GM19023 (cell line): ENCODE measurements at regions not wholly inside any gene's neighbourhood (a gene's known extent, or its start where the extent isn't known, plus 50 kb on each side); places are given as distances from the start of the nearest gene placed in this dataset.
"Not testable (repeated sequence)": the region's sequence is repeated elsewhere in the genome, so short reads cannot be mapped to it uniquely, and the experiment has no call there.

Source experiments
- ATAC-seq: cut with Tn5 transposase; IDR thresholded peaks from one replicate; pipeline ENCODE4 v1.9.1; 2021; ENCODE audit warnings: mild to moderate bottlenecking, moderate library complexity; ENCODE audit not compliant: unreplicated experiment

DNA sequence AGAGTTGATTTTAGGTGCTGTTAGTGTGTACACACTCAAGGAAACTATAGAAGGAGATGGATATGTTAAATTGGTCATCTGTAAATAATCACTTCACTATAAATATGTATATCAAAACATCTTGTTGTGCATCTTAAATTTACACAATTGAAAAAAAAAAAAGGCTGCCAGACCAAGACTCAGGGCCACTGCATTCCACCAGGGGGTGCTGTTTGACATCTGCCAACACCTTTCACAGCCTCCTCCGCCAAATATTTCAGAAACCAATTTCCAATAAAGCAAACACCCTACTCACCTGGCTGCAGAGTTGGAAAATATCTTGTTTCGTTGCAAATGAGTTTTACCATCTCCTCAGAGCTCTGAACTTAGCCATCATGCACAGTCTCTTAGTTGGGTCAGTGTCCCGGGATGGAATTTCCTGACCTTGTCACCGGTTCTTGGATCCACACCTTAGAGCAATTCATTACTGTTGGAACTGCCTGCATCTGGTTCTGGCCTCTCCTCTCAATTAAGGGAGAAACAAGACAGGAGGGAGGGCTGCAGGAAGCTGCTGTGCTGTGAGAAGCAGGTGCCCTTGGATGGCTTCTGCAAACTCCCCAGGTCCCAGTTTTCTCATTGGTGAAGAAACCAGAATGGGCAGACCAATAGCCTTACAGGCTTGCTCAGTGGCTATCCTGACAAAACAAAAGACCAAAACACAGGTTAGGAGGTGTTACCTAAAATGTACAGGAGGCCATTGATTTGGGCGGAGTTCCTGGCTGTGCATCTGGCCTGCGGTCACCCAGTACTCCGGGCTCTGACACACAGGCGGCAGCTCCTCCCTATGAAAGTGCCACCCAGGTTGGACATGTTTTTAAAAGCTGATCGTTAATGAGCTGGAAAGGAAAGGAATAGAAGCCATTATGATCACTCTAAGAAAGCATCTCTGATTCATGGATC is 746.6 kb downstream of the UQCRFS1 start:
- no peak for ATAC-seq

DNA sequence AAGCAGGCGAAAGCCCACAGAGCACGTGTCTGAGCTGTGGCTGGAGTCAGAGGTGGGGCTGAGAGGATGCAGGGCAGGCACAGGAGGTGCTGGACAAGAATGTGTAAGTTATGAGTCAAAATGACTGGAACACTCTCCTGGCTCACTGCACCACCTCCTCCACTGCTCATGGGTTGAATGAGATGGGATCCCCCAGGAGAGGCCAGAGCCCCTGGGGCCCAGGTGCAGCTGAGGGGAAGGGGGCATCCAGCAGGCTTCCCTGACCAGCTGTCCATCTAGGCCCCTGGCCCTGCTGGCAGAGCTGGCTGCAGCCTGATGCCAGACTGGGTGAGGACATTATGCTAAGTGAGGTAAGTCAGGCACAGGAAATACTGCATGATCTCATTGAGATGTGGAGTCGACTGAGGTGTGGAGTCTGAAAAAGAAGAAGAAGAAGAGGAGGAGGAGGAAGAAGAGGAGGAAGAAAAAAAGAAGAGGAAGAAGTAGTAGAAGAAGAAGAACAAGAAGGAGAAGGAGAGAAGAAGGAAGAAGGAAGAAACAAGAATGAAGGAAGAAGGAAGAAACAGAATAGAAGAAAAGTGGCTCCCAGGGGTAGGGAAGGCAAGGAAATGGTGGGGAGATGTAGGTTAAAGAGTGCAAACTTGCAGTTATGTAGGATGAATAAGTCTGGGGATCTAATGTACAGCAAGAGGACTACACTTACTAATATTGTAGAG is 747.4 kb downstream of the UQCRFS1 start:
- ATAC-seq = no peak

DNA sequence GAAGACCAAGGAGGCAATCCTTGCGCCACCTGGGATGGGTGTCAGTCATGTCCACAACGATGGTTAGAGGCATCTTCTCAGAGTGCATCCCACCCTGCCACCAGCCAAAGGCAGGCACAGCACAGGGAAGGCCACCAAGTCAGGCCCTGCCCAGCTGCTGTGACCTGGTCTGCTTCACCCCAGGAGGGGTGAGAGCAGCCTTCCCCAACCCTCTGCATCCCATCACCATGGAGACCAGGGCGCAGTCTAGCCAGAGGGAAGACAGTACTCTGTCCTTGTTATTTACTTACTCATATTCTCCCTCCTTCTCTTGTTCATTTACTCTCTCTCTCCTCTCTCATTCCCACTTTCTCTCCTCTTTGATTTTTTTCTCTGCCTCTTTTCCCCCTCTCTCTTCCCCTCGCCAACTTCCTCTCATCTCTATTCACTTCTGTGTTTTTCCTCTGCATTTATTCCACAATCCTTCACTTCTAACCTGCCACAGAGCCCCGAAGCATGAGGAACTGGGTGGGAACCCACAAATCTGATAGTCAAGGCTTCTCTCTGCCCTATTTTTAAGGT is 749.4 kb downstream of the UQCRFS1 start:
- ATAC-seq = no peak

DNA sequence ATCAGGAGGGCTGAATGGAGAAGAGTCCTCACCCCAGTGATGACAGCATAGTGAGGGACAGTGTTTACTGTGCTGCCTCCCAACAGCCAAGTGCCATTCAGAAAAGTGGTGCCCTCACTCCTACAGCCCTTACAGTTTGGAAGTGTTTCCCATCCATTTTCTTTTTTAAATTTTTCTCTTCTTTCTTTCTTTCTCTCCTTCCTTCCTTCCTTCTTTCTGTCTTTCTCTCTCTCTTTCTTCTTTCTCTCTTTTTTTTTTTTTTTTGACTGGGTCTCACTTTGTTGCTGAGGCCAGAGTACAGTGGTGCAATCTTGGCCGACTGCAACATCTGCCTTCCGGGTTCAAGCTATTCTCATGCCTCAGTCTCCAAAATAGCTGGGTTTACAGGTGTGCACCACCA is 755.3 kb downstream of the UQCRFS1 start:
- no peak for ATAC-seq

DNA sequence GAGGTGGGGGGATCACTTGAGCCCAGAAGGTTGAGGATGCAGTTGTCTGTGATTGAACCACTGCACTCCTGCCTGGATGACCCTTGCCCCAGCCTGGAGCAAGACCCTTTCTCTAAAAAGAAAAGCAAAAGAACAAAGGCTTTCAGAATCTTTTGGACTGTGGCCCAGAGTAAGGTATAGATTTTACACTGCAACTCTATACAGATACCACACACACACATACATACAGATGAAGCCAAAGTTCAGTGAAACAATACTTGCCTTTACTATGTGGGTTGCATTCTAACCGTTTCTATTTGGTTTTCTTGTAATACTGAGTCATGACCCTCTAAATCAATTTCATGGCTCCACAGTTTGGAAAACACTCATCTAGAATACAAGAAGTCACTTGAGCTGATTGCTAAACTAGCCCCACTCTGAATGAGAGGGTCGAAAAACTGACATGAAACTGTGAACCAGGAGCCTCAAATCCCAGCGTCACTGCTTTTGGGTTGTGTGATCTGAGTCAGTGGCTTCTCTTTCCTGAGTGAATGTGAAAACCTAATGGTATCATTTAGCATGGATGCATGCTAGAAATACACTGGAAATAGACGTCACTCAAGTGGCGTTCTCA is 756.1 kb downstream of the UQCRFS1 start:
- ATAC-seq = no peak

DNA sequence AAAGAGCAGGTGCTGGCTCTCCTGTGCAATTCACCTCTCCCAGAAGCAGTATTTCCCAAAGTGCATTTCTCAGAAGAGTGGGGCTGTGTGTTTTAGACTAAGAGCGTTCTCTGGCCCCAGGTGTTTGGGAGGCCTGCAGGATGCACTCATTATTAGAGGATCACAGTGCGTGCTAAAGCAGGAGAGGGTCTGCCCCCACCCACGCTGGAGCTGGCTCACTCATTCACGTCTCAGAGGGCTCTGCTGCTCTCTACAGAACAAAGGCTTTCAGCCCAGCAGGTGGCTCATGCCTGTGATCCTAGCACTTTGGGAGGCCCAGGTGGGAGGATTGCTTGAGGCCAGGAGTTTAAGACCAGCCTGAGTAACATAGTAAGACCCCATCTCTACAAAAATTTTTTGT is 756.7 kb downstream of the UQCRFS1 start:
- no peak for ATAC-seq

DNA sequence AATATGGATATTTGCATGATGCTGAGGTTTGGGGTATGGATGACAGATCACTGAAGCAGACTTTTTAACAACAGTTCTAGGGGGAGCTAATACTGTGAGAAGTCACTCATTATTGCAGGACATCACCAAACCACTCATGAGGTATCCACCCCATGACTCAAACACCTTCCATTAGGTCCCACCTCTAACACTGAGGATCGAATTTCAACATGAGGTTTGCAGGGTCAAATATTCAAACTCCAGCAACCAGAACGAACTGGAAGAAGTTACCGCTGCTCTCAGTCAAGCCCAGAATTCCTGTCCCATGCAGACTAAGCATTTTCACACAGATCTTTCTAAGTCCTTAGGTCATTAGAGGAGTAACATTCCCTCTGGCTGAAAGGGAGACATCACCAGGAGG is 758.9 kb downstream of the UQCRFS1 start:
- ATAC-seq = no peak

DNA sequence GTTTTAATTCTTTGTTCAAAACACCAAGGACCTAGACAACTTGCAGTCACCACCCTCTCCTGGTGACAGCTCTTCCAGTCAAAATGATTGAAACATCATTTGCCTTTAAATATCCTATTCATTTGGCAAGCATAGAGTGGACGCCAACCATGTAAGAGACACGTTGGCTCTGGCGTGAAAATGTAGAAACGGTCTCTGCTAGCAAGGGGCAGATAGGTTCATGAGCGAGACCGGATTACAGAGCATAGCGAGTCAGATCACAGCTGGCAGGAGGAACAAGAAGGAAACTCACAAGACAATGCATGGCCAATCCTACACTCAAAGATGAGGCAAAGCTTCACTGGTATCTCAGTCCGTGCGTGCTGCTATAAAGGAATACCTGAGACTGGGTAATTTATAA is 759.5 kb downstream of the UQCRFS1 start:
- ATAC-seq = no peak

DNA sequence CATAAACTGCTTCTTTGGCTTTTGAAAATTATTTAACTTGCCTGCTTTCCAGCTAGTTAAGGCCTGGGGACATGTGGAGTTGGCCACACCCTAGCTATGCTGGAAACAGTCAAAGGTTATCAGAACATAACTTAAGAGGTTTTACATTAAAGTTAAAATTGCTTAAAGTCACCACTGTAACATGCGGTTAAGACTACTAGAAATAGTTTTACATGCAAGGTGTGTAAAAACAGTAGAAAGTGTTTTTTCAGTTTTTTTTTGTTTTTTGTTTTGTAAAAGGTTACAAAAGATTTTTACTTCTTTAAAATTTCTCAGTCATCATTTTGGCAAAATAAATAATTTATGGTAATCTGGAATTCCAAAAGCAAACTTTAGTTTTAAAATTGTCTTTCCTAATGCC is 763.1 kb downstream of the UQCRFS1 start:
- no peak for ATAC-seq

DNA sequence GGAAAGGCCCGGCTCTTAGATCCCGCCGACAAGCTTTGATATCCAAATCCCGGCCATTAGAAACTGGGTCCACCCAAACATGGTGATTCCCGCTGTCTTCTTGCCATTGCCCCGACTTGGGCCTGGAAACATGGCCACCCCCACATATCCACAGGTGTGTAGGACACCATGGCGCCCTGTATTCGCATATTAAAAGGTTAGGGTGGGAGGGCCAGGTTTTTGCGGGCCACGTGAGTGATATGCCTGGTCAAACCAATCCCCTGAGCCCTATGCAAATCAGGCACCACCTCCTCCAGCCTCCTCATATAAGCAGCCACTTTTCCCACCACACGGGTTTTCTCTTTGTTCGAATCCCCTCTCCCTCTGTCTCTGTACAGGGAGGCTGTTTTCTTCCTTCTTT is 766.4 kb downstream of the UQCRFS1 start:
- ATAC-seq = no peak

DNA sequence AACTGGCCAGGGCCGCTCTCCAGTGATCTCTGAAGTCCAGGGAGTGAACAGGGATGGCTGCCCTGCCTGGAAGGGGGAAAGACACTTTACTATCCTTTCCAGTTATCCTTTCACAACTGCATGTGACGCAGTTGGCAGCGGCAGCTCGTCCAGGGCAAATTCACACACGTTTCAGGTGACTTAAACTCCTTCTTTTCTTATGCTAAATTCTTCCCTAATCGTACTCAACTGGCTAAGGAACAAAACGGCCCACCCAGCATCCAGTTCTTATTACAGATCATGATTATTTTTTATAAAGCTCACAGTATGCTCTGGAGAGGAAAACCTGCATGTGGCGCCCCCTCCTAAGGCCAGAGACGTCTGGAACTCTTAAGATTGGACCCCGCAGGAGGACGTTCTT is 767.1 kb downstream of the UQCRFS1 start:
- ATAC-seq = no peak

DNA sequence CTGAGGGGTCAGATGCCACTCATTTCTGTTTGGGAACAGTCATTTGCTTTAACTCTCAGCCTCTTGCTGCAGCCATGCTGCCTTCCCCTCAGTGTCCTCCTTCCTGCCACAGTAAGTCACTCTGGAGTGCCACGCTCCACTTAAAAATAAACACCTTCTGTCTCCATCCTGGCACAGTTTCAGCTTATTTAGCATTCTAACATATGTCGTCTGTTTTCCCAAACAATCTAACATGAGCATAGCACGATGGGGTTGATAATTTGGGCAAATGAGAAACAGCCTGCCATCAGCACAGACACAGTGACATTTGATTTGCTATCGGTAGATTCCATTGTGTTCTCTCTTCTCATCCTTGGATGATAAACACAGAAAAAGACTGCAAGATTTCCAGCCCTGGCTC is 768.6 kb downstream of the UQCRFS1 start:
- no peak for ATAC-seq

DNA sequence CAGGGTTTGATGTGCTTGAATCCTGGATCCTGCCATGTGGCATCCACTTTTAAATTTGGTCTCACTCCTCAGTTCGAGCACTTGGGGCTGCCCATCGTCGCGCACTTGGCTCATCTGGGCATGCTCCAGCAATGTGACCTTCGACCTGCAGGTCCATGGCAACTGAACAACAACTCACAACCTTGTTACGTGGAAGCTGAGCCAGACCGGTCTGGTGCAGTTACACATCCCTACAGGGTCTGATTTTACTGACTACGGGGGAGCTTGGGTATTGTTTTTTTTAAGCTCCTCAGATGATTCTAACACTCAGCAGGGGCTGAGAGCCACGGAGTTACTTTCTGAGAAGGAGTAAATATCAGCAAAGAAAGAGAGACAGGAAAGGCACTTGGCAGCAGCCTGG is 769.6 kb downstream of the UQCRFS1 start:
- ATAC-seq = no peak

DNA sequence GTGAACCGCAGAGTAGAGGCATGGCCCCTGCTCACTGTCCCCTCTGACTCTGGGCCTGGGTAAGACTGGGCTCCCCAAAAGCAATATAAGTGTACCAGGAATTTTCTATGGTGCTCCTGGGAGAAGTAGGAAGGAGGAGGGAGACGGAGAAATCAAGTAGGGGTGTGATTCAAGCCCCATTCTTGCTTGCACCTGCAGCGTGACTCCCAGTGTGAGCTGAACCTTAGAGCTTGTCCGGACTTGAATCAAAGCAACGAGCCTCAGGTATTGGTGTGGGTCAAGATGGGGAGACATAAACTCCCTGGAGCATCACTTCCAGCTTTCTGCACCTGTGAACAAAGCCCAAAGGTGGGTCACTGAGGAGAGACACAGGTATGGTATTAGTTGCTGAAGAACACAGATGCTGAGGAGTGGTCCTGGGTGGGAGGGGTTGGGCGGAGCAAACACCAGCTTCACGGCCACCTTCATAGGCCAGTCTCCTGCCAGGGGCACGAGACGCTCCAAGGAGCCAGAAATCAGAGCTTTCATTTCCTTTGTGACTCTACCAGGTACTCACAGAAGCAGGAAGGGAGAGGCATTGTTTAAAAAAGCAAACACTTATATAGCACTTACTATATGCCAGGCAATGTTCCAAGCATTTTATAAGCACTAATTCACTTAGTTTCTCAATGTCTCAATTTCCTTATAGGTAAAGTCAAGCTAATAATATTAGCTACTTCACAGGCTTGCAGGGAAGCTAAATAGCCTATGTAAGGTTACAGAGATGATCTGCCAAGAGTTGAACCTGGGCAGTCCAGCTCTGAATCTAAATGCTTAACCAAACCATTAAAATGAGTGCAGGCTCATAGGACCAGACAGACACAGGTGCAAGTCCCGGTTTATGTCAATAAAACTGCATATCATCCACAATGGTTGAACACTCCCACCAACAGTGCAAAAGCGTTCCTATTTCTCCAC is 775.3 kb downstream of the UQCRFS1 start:
- ATAC-seq = no peak

DNA sequence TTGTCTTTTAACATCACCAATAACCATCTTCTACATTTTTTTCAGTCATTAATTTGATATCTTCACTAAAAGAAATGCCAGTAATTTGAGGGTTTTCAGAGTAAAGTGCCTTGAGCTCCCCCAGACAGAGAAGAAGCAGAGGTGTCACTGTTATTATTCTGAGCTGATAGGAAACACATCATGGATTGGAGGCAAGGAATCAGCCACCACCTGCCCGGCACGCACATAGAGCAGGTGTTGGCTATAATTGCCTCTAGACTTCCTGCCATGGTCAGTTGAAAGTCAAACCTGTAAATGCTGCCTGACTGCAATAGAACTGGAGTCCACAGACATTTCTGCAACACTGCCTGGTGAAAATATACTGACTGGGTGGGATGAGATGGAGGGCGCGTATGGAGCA is 776.6 kb downstream of the UQCRFS1 start:
- ATAC-seq = no peak

DNA sequence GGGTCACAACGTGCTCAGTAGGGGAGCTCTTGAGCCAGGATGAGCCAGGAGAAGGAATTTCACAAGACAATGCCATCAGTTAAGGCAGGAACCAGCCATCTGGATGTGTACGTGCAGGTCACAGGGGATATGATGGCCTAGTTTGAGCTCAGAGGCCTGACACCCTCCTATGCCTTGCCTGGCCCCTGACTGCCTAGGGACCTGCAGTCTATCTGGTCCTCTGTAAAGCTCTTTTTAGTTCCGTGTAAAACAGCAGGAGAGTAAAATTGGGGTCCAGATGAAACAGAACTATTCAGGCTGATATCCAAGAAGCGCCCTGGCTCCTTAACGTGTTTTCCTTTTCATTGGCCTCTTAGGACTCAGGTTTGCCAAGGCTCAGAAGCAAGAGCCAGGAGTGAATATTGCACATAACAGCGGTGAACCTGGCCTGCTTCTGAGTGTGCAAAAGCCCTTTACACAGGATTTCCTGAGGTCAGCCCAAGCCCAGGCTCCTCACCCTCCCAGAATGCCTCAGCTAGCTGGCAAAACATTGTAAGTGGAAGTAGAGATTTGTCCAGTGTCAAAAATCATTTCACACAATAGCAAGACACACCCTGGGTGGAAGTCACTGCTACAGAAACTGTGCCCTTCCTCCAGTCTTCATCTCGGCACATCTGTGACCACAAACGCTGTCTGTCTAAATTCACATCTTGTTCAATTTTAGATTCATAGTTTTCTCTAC is 777.2 kb downstream of the UQCRFS1 start:
- no peak for ATAC-seq

DNA sequence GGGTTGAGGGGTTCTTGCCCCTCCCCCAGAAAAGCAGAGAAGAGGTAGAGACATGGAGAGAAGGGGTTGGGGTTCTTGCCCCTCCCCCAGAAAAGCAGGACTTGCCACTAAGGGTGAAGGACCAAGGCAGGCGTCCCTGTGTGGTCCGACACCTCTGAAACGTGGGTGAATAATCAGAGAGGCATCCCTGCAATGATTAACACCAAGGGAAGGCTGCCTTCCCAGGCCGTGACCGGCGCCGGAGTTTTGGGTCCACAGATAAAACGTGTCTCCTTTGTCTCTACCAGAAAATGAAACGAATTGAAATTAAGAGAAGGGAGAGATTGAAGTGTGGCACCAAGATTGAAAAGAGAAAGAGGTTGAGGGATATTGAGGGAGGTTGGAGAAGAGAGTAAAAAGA is 778.2 kb downstream of the UQCRFS1 start:
- not testable (repeated sequence) for ATAC-seq

DNA sequence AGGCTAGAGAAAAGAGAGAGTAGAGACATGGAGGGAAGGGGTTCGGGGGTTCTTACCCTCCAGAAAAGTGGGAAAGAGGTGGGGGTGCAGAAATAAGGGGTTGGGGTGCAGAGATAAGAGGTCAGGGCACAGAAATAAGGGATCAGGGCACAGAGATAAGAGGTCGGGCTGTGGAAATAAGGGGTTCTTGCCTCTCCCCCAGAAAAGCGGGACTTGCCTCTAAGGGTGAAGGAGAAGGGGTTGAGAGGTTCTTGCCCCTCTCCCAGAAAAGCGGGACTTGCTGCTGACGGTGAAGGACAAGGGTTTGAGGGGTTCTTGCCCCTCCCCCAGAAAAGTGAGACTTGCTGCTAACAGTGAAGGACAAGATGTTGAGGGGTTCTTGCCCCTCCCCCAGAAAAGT is 778.6 kb downstream of the UQCRFS1 start:
- not testable (repeated sequence) for ATAC-seq

DNA sequence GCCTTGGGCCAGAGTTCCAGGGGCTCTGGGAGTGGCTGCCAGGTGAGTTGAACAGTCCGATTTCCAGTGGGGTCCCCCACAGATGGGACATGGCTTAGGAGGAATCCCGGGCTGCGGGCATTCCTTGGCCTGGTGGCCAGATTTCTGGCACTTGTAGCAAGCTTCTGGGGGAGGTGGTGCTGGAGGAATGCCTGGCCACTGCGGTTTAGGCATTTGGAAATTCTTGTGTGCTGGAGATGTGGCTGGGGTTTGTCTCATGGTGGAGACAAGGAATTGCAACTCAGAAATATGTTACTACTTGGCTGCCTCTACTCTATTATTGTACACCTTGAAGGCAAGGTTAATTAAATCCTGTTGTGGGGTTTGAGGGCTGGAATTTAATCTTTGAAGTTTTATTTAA is 779.8 kb downstream of the UQCRFS1 start:
- ATAC-seq = not testable (repeated sequence)

DNA sequence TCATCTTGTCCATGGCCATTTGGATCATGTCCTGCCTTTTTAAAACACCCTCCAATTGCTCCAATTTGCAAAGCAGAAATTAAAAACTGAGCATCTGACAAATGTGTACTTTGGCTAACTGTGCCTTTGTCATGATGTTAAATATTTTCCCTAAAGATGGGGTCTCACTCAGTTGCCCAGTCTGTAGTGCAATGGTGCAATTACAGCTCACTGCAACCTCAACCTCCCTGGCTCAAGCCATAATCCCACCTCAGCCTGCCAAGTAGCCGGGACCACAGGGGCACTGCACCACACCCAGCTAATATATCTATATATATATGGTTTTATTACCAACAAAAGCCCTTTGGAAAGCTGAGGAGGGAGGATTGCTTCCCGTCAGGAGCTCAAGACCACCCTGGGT is 782.7 kb downstream of the UQCRFS1 start:
- ATAC-seq = no peak
